ENCODE measurements at regions not wholly inside any gene's neighbourhood (a gene's known extent, or its start where the extent isn't known, plus 50 kb on each side); places are given as distances from the start of the nearest gene placed in this dataset.

DNA sequence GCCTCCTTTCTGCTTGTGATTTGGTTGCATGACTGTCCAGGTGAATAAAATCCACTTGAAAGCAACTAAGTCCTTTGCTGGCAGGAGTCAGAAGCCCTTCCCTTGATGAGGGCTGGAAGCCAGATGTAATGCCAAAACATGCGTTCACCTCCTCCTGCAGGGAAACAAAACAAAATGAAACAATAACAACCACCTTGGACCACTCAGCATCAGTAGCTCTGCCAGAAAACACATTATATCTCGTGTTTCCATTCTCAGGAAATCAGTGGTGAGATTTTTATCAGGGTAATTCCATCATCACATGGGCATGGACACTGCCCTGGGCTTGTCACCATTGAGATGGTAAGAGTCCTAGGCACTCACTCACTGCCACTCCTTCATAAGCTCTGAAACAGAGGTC lies 350.3 kb upstream of the ACTBL2 start:
- no peaks in the 10 kb centered on the region for H3K36me3 Mint-ChIP-seq (ENCODE audit: unreplicated experiment)
- H3K27me3 Mint-ChIP-seq (ENCODE audit: unreplicated experiment), result no peaks in the 10 kb centered on the region
- no peak overlapping the region for H3K27ac Mint-ChIP-seq (ENCODE audit: unreplicated experiment)
- TF ChIP-seq, protein P1, sequence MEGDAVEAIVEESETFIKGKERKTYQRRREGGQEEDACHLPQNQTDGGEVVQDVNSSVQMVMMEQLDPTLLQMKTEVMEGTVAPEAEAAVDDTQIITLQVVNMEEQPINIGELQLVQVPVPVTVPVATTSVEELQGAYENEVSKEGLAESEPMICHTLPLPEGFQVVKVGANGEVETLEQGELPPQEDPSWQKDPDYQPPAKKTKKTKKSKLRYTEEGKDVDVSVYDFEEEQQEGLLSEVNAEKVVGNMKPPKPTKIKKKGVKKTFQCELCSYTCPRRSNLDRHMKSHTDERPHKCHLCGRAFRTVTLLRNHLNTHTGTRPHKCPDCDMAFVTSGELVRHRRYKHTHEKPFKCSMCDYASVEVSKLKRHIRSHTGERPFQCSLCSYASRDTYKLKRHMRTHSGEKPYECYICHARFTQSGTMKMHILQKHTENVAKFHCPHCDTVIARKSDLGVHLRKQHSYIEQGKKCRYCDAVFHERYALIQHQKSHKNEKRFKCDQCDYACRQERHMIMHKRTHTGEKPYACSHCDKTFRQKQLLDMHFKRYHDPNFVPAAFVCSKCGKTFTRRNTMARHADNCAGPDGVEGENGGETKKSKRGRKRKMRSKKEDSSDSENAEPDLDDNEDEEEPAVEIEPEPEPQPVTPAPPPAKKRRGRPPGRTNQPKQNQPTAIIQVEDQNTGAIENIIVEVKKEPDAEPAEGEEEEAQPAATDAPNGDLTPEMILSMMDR (IDR thresholded peaks at IDR 0.05; ENCODE audit: partially characterized antibody, unreplicated experiment), result no peak
- no peaks in the 10 kb centered on the region for H3K9me3 Mint-ChIP-seq (ENCODE audit: unreplicated experiment)
- no peak for DNase-seq
- no peak overlapping the region for H3K4me3 Mint-ChIP-seq (ENCODE audit: unreplicated experiment)
- H3K4me1 Mint-ChIP-seq (ENCODE audit: low read depth, unreplicated experiment), result peaks cover 6% of the 10 kb centered on the region

DNA sequence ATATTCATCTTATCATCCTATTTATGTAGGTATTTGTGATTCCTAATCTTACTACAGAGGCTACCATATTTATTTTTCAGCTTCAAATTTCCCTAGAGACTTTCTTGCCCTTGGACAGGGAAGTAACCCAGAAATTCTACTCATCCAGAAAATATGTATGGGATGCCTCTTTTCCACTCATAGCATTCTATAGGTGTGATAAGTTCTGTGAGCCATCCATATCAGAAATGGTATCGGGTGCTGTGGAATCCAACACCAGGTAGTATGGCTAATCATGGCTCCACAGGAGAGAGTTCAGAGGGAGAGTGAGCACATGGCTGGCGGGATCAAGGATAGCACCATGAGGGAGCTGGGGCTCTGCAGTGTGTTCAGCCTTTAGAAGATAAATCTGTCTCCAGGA lies 349.3 kb upstream of the ACTBL2 start:
- Mint-ChIP-seq H3K27me3 (ENCODE audit: unreplicated experiment) (no peaks in the 10 kb centered on the region), H3K4me1 (ENCODE audit: low read depth, unreplicated experiment) (peaks cover 6% of the 10 kb centered on the region), H3K27ac (ENCODE audit: unreplicated experiment) (no peak overlapping the region), H3K9me3 (ENCODE audit: unreplicated experiment) (no peaks in the 10 kb centered on the region), H3K4me3 (ENCODE audit: unreplicated experiment) (no peak overlapping the region), H3K36me3 (ENCODE audit: unreplicated experiment) (no peaks in the 10 kb centered on the region)
- TF ChIP-seq, protein P1 (IDR thresholded peaks at IDR 0.05; ENCODE audit: partially characterized antibody, unreplicated experiment), result no peak
- DNase-seq, result no peak

DNA sequence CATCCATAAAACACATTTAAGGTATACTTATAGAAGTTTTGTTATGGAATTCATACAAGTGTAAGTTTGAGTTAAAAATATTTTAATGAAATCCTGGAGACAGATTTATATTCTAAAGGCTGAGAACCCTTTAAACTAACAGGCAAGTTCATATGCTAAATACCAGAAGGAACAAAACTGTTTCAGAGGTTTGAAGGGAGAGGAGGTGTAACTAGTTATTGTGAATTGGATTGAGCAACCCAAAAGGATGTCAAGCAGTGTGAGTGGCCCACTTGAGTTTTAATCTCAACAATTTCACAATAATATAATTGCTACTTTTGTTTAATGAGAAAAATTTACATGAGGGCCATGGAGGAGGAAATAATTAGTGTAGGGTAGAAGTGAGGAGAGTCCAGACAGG lies 348.5 kb upstream of the ACTBL2 start:
- Mint-ChIP-seq H3K9me3 (ENCODE audit: unreplicated experiment) (no peaks in the 10 kb centered on the region), H3K36me3 (ENCODE audit: unreplicated experiment) (no peaks in the 10 kb centered on the region), H3K27ac (ENCODE audit: unreplicated experiment) (no peak overlapping the region), H3K4me1 (ENCODE audit: low read depth, unreplicated experiment) (peaks cover 6% of the 10 kb centered on the region), H3K27me3 (ENCODE audit: unreplicated experiment) (no peaks in the 10 kb centered on the region), H3K4me3 (ENCODE audit: unreplicated experiment) (no peak overlapping the region)
- TF ChIP-seq, protein P1 (IDR thresholded peaks at IDR 0.05; ENCODE audit: partially characterized antibody, unreplicated experiment), result no peak
- no peak for DNase-seq

DNA sequence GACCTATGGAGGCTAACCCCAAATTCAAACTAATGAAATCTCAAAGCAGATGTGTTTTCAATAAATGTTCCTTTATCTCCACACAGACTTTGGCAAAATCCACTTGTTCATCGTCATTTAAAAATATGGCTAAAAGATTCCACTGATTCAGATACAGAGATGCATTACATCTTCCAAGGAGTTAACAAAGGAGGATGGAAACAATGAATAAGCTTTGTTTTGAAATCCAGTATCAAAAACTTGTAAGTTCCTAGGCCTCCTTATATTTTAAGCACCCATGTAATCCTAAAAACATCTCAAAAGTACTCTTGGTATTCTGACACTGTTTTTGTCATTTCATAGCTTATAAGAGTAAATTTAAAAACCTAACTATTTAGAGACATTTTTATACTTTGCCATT lies 345.6 kb upstream of the ACTBL2 start:
- Mint-ChIP-seq H3K9me3 (ENCODE audit: unreplicated experiment) (no peaks in the 10 kb centered on the region), H3K27me3 (ENCODE audit: unreplicated experiment) (no peaks in the 10 kb centered on the region), H3K36me3 (ENCODE audit: unreplicated experiment) (no peaks in the 10 kb centered on the region), H3K27ac (ENCODE audit: unreplicated experiment) (no peak overlapping the region), H3K4me3 (ENCODE audit: unreplicated experiment) (no peak overlapping the region), H3K4me1 (ENCODE audit: low read depth, unreplicated experiment) (no peaks in the 10 kb centered on the region)
- DNase-seq, result no peak
- TF ChIP-seq, protein P1 (IDR thresholded peaks at IDR 0.05; ENCODE audit: partially characterized antibody, unreplicated experiment), result no peak

DNA sequence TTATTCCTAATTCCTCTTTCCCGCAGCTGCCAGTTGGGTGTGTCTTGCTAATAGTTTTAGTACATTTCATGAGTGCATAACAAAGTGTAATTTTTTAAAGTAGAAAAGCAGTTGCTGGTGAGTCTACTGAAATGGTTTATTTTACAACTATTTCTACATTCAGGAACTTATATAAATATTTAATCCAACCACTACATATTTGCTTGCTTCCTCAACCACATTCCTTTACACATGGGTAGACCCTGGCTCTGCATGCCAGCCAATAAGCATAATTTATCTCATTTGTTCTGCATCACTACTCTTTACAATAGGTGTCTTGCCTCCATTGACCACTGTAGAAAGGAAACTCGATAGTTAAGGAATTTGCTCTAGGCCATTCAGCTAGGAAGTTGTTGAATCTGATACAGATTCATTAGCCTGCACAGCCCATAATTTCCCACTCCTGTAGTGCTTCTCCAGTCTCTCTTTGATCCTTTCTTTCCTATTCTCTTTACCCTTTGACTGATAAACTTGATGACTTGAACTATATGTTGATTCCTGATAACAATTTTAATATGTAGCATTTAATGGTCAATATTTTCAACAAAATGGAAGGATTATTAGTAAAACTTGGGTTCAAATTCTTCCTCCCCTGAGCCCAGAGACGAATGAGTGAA lies 342.5 kb upstream of the ACTBL2 start:
- Mint-ChIP-seq H3K4me1 (ENCODE audit: low read depth, unreplicated experiment) (no peaks in the 10 kb centered on the region), H3K9me3 (ENCODE audit: unreplicated experiment) (no peaks in the 10 kb centered on the region), H3K27me3 (ENCODE audit: unreplicated experiment) (no peaks in the 10 kb centered on the region), H3K4me3 (ENCODE audit: unreplicated experiment) (no peak overlapping the region), H3K36me3 (ENCODE audit: unreplicated experiment) (no peaks in the 10 kb centered on the region), H3K27ac (ENCODE audit: unreplicated experiment) (no peak overlapping the region)
- TF ChIP-seq, protein P1 (IDR thresholded peaks at IDR 0.05; ENCODE audit: partially characterized antibody, unreplicated experiment), result no peak
- no peak for DNase-seq
